Sigmoid colon (tissue), 6 donors: ENCODE measurements at regions not wholly inside any gene's neighbourhood (a gene's known extent, or its start where the extent isn't known, plus 50 kb on each side); places are given as distances from the start of the nearest gene placed in this dataset.

ENCODE experiments used
- DNase-seq: peaks from one replicate; pipeline ENCODE4 v3.0.0-alpha.2; 2019
- H3K27ac ChIP-seq, 4 donors: fragments of 200-600 bp; sonication (generic); one replicate each; pipeline ENCODE4 v1.5.1; 2016 to 2019; ENCODE audit warnings: mild to moderate bottlenecking in 1 of 4
- H3K27me3 ChIP-seq, 3 donors: fragments of 200-600 bp; sonication (generic); one replicate each; pipeline ENCODE4 v1.5.1; 2019; ENCODE audit warnings: mild to moderate bottlenecking in 1 of 3
- H3K36me3 ChIP-seq, 4 donors: fragments of 200-600 bp; sonication (generic); one replicate each; pipeline ENCODE4 v1.5.1; 2016 to 2019
- H3K4me1 ChIP-seq, 4 donors: fragments of 200-600 bp; sonication (generic); one replicate each; pipeline ENCODE4 v1.5.1; 2017 to 2019
- H3K4me3 ChIP-seq, 4 donors: fragments of 200-600 bp; sonication (generic); one replicate each; pipeline ENCODE4 v1.5.1; 2017 to 2019; ENCODE audit warnings: mild to moderate bottlenecking in 2 of 4, moderate library complexity in 1 of 4
- H3K9me3 ChIP-seq, 4 donors: fragments of 200-600 bp in 3 of 4; sonication (generic) in 3 of 4; one replicate each; pipeline versions ENCODE4 v1.5.1 to v1.6.1; 2013 to 2019
- EP300 ChIP-seq, 4 donors: sonication (generic); formaldehyde crosslinking; IDR thresholded peaks; one replicate each; pipeline ENCODE4 v1.6.1; 2017; ENCODE audit warnings: antibody characterized with exemption in 4 of 4
- POLR2A ChIP-seq, 2 donors: fragments of 450-650 bp; IDR thresholded peaks; one replicate each; pipeline ENCODE4 v1.6.1; 2016; ENCODE audit warnings: antibody characterized with exemption in 2 of 2, mild to moderate bottlenecking in 2 of 2, moderate library complexity in 2 of 2
- POLR2AphosphoS5 ChIP-seq, 4 donors: sonication (generic); formaldehyde crosslinking; IDR thresholded peaks; one replicate each; pipeline ENCODE4 v1.6.1; 2017; ENCODE audit warnings: antibody characterized with exemption in 4 of 4
- WGBS, 2 donors: extraction: QIAGEN DNeasy Blood & Tissue Kit; methylation state at CpG; one replicate each; pipeline ENCODE4 v1.1.7; 2013; 5-methylcytosine and 5-hydroxymethylcytosine counted together
- intact Hi-C: fragments of 100-400 bp; cut with DNase I; formaldehyde crosslinking; loops from one replicate; pipeline ENCODE4 v1.15.1; 2023
- TF ChIP-seq, protein P1 (sequence below), 4 experiments: fragments of 450-650 bp in 3 of 4; fragments of 200-600 bp in 1 of 4; IDR thresholded peaks; one replicate each; pipeline ENCODE4 v1.5.1; 2016 to 2019; ENCODE audit warnings: antibody characterized with exemption in 4 of 4, mild to moderate bottlenecking in 3 of 4, moderate library complexity in 2 of 4
- donor health status: healthy with polysubstance abuse.
- donor health status: healthy.

GRCh38 chr7:27397503-27397902 lies 154.9 kb downstream of the EVX1 start:
- WGBS, 2 donors, result 92 to 93% methylated on average over 3 of the region's 3 CpGs
- H3K27me3 ChIP-seq, result no peaks in the 10 kb centered on the region
- no peak for TF ChIP-seq EP300 (IDR thresholded peaks at IDR 0.05)
- no peak for TF ChIP-seq POLR2AphosphoS5 (IDR thresholded peaks at IDR 0.05)
- no peak for TF ChIP-seq POLR2A (IDR thresholded peaks at IDR 0.05)
- H3K4me3 ChIP-seq, result no peak overlapping the region
- H3K4me1 ChIP-seq, result no peaks in the 10 kb centered on the region
- no peak for DNase-seq
- H3K36me3 ChIP-seq, result no peaks in the 10 kb centered on the region
- intact Hi-C loops, result no loop called here
- H3K27ac ChIP-seq, result no peak overlapping the region
- no peaks in the 10 kb centered on the region for H3K9me3 ChIP-seq

DNA sequence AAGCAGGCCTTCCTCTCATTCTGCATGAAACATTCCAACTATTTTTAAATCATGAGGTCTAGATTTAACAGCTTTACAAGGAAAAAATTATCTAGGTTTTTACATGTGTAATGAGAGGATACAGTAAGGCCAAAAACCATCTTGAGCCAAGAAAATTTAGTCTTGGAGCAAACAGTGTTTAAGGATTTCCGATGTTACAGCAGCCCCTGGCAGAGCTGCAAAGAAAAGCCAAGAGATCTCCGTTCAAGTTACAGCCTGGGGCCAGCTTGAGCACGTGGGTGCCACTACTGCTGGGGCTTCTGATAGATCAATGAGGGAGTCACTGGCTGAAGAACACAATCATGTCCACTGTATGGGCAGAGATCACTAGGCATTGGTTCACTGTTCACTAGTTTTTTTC lies 156.2 kb downstream of the EVX1 start:
- 68 to 73% methylated on average over 3 of the region's 3 CpGs for WGBS, 2 donors
- intact Hi-C loops, result no loop called here
- no peak overlapping the region for H3K27ac ChIP-seq

GRCh38 chr7:27399791-27400567 lies 157.4 kb downstream of the EVX1 start:
- Histone ChIP-seq H3K9me3 (no peaks in the 10 kb centered on the region), H3K27me3 (no peaks in the 10 kb centered on the region), H3K36me3 (no peaks in the 10 kb centered on the region), H3K4me3 (no peak overlapping the region), H3K27ac (no peak overlapping the region), H3K4me1 (no peaks in the 10 kb centered on the region)
- no peak for DNase-seq
- intact Hi-C loops, result no loop called here
- 60 to 74% methylated on average over 11 of the region's 11 CpGs for WGBS, 2 donors
- TF ChIP-seq EP300 (IDR thresholded peaks at IDR 0.05), result no peak
- TF ChIP-seq POLR2AphosphoS5 (IDR thresholded peaks at IDR 0.05), result no peak
- TF ChIP-seq, protein P1, sequence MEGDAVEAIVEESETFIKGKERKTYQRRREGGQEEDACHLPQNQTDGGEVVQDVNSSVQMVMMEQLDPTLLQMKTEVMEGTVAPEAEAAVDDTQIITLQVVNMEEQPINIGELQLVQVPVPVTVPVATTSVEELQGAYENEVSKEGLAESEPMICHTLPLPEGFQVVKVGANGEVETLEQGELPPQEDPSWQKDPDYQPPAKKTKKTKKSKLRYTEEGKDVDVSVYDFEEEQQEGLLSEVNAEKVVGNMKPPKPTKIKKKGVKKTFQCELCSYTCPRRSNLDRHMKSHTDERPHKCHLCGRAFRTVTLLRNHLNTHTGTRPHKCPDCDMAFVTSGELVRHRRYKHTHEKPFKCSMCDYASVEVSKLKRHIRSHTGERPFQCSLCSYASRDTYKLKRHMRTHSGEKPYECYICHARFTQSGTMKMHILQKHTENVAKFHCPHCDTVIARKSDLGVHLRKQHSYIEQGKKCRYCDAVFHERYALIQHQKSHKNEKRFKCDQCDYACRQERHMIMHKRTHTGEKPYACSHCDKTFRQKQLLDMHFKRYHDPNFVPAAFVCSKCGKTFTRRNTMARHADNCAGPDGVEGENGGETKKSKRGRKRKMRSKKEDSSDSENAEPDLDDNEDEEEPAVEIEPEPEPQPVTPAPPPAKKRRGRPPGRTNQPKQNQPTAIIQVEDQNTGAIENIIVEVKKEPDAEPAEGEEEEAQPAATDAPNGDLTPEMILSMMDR (IDR thresholded peaks at IDR 0.05), result no peak
- no peak for TF ChIP-seq POLR2A (IDR thresholded peaks at IDR 0.05)

More for the DNA sequence above, 156.2 kb downstream of the EVX1 start:
- Histone ChIP-seq H3K4me1 (no peaks in the 10 kb centered on the region), H3K9me3 (no peaks in the 10 kb centered on the region), H3K4me3 (no peak overlapping the region), H3K27me3 (no peaks in the 10 kb centered on the region), H3K36me3 (no peaks in the 10 kb centered on the region)
- TF ChIP-seq EP300 (IDR thresholded peaks at IDR 0.05) (no peak), POLR2A (IDR thresholded peaks at IDR 0.05) (no peak), POLR2AphosphoS5 (IDR thresholded peaks at IDR 0.05) (no peak)
- TF ChIP-seq, protein P1 (IDR thresholded peaks at IDR 0.05), result no peak
- no peak for DNase-seq

- WGBS, 2 donors, result 94 to 96% methylated on average over 8 of the region's 8 CpGs
- TF ChIP-seq POLR2AphosphoS5 (IDR thresholded peaks at IDR 0.05), result no peak
- TF ChIP-seq, protein P1 (IDR thresholded peaks at IDR 0.05), result no peak
- TF ChIP-seq POLR2A (IDR thresholded peaks at IDR 0.05), result no peak
- no peak for TF ChIP-seq EP300 (IDR thresholded peaks at IDR 0.05)
- no peak overlapping the region for H3K27ac ChIP-seq
- no peaks in the 10 kb centered on the region for H3K27me3 ChIP-seq
- DNase-seq, result no peak
- no peaks in the 10 kb centered on the region for H3K36me3 ChIP-seq
- no peaks in the 10 kb centered on the region for H3K4me1 ChIP-seq
- intact Hi-C loops, result no loop called here
- H3K4me3 ChIP-seq, result no peak overlapping the region
- H3K9me3 ChIP-seq, result no peaks in the 10 kb centered on the region
Measured at GRCh38 chr7:27405780-27406179, 163.2 kb downstream of the EVX1 start.

GRCh38 chr7:27409311-27409710 lies 166.7 kb downstream of the EVX1 start:
- no peak for DNase-seq
- Histone ChIP-seq H3K36me3 (no peaks in the 10 kb centered on the region), H3K4me1 (no peaks in the 10 kb centered on the region), H3K27me3 (no peaks in the 10 kb centered on the region), H3K9me3 (no peaks in the 10 kb centered on the region), H3K27ac (no peak overlapping the region), H3K4me3 (no peak overlapping the region)
- no peak for TF ChIP-seq POLR2A (IDR thresholded peaks at IDR 0.05)
- no peak for TF ChIP-seq POLR2AphosphoS5 (IDR thresholded peaks at IDR 0.05)
- TF ChIP-seq EP300 (IDR thresholded peaks at IDR 0.05), result no peak
- TF ChIP-seq, protein P1 (IDR thresholded peaks at IDR 0.05), result no peak
- intact Hi-C loops, result no loop called here
- 80 to 96% methylated on average over 3 of the region's 3 CpGs for WGBS, 2 donors
